OCI-LY3 (cell line): ENCODE measurements at regions not wholly inside any gene's neighbourhood (a gene's known extent, or its start where the extent isn't known, plus 50 kb on each side); places are given as distances from the start of the nearest gene placed in this dataset.

Experiments
- EZH2phosphoT487 ChIP-seq: fragments of 200-600 bp; shearing (Covaris generic); IDR thresholded peaks from 2 replicates; pipeline ENCODE4 v1.6.1; 2018; ENCODE audit warnings: antibody characterized with exemption, mixed run types, low read depth
- TF ChIP-seq, protein P1 (sequence below): fragments of 200-600, 300-600 bp; sonication (generic); IDR thresholded peaks from 2 replicates; pipeline ENCODE4 v1.5.1; 2014; ENCODE audit warnings: antibody characterized with exemption, low read length, low read depth

DNA sequence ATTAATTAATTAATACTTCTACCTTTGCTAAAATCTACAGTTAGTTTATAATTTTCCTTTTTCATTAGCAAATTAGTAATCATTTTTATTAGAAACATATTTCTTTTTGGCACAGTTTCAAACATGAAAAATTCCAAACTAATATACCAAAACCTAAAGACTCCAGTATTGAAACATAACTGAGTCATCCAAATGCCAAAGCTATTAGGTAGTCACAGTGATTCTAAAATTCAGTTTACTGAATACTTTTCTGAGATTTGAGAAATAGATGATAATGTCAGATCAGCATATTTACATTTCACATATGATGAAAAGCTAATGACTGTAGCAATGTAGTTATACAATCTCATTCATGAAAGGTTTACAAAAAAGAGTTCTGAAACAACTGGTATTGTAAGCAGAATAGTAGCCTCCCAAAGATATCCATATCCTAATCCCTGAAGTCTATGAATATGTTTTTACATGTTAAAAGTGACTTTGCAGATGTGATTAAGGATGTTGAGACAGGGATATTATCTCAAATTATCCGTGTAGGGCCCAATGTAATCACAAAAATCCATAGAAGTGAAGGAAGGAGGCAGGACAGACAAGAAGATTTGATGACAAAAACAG lies 680.2 kb upstream of the CHAC2 start:
- TF ChIP-seq, protein P1, sequence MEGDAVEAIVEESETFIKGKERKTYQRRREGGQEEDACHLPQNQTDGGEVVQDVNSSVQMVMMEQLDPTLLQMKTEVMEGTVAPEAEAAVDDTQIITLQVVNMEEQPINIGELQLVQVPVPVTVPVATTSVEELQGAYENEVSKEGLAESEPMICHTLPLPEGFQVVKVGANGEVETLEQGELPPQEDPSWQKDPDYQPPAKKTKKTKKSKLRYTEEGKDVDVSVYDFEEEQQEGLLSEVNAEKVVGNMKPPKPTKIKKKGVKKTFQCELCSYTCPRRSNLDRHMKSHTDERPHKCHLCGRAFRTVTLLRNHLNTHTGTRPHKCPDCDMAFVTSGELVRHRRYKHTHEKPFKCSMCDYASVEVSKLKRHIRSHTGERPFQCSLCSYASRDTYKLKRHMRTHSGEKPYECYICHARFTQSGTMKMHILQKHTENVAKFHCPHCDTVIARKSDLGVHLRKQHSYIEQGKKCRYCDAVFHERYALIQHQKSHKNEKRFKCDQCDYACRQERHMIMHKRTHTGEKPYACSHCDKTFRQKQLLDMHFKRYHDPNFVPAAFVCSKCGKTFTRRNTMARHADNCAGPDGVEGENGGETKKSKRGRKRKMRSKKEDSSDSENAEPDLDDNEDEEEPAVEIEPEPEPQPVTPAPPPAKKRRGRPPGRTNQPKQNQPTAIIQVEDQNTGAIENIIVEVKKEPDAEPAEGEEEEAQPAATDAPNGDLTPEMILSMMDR, result no peak
- no peak for TF ChIP-seq EZH2phosphoT487
